Sigmoid colon (tissue), 4 donors: ENCODE measurements at regions not wholly inside any gene's neighbourhood (a gene's known extent, or its start where the extent isn't known, plus 50 kb on each side); places are given as distances from the start of the nearest gene placed in this dataset.

Source experiments
- EP300 ChIP-seq, 4 donors: sonication (generic); formaldehyde crosslinking; IDR thresholded peaks; one replicate each; pipeline ENCODE4 v1.6.1; 2017; ENCODE audit warnings: antibody characterized with exemption in 4 of 4
- POLR2A ChIP-seq, 2 donors: fragments of 450-650 bp; IDR thresholded peaks; one replicate each; pipeline ENCODE4 v1.6.1; 2016; ENCODE audit warnings: antibody characterized with exemption in 2 of 2, mild to moderate bottlenecking in 2 of 2, moderate library complexity in 2 of 2
- POLR2AphosphoS5 ChIP-seq, 4 donors: sonication (generic); formaldehyde crosslinking; IDR thresholded peaks; one replicate each; pipeline ENCODE4 v1.6.1; 2017; ENCODE audit warnings: antibody characterized with exemption in 4 of 4
- TF ChIP-seq, protein P1 (sequence below), 4 experiments: fragments of 450-650 bp in 3 of 4; fragments of 200-600 bp in 1 of 4; IDR thresholded peaks; one replicate each; pipeline ENCODE4 v1.5.1; 2016 to 2019; ENCODE audit warnings: antibody characterized with exemption in 4 of 4, mild to moderate bottlenecking in 3 of 4, moderate library complexity in 2 of 4

DNA sequence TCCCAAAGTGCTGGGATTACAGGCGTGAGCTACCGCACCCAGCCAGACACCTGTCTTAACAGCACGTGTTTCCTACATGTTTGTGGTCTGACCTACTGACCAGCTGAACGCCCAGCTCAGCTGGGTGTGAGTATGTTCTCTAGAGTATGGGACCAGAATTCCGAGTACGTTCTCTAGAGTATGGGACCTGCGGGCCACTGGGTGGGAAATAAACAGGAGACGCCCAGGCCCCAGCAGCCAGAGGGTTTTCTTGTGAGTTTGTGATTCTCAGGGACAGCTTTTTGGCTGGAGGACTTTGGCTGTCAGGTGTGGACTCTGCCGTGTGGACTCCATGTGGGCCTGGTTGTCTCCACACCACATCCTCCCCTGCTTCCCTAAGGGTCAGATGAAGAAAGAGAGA is 87.3 kb downstream of the CHRD start:
- TF ChIP-seq, protein P1, sequence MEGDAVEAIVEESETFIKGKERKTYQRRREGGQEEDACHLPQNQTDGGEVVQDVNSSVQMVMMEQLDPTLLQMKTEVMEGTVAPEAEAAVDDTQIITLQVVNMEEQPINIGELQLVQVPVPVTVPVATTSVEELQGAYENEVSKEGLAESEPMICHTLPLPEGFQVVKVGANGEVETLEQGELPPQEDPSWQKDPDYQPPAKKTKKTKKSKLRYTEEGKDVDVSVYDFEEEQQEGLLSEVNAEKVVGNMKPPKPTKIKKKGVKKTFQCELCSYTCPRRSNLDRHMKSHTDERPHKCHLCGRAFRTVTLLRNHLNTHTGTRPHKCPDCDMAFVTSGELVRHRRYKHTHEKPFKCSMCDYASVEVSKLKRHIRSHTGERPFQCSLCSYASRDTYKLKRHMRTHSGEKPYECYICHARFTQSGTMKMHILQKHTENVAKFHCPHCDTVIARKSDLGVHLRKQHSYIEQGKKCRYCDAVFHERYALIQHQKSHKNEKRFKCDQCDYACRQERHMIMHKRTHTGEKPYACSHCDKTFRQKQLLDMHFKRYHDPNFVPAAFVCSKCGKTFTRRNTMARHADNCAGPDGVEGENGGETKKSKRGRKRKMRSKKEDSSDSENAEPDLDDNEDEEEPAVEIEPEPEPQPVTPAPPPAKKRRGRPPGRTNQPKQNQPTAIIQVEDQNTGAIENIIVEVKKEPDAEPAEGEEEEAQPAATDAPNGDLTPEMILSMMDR (IDR thresholded peaks at IDR 0.05), result no peak
- TF ChIP-seq POLR2AphosphoS5 (IDR thresholded peaks at IDR 0.05) (no peak), POLR2A (IDR thresholded peaks at IDR 0.05) (no peak), EP300 (IDR thresholded peaks at IDR 0.05) (no peak)
